ENCODE measurements at regions not wholly inside any gene's neighbourhood (a gene's known extent, or its start where the extent isn't known, plus 50 kb on each side); places are given as distances from the start of the nearest gene placed in this dataset.

GRCh38 chr7:149570784-149571183 is 73.2 kb upstream of the ZNF746 start:
- H4K20me1 ChIP-seq (ENCODE audit: insufficient read depth, low read length): no peaks in the 10 kb centered on the region
- no peak for DNase-seq
- peaks cover 32% of the 10 kb centered on the region for H3K79me2 ChIP-seq (ENCODE audit: insufficient read depth, low read length)

GRCh38 chr7:149569726-149570422 is 72.3 kb upstream of the ZNF746 start:
- DNase-seq: no peak
- peaks cover 34% of the 10 kb centered on the region for H3K79me2 ChIP-seq (ENCODE audit: insufficient read depth, low read length)
- H3K9me3 ChIP-seq (ENCODE audit: insufficient read depth, low read length, severe bottlenecking): peaks cover 21% of the 10 kb centered on the region
- H3K36me3 ChIP-seq (ENCODE audit: insufficient read depth, low read length): peaks cover 57% of the 10 kb centered on the region
- H3K4me3 ChIP-seq (ENCODE audit: low read depth in 1 of 2, low read length in 2 of 2): no peak overlapping the region
- H4K20me1 ChIP-seq (ENCODE audit: insufficient read depth, low read length): no peaks in the 10 kb centered on the region
- TF ChIP-seq CTCF (IDR thresholded peaks at IDR 0.05; ENCODE audit: borderline replicate concordance, extremely low read depth, low read length, poor library complexity, severe bottlenecking): no peak
- TF ChIP-seq EZH2 (IDR thresholded peaks at IDR 0.05; ENCODE audit: borderline replicate concordance, low read depth, low read length, severe bottlenecking): no peak
- no peak for ATAC-seq (ENCODE audit: insufficient read depth, low read depth)
- H3K4me1 ChIP-seq (ENCODE audit: insufficient read depth, low read length): no peaks in the 10 kb centered on the region
- no peak overlapping the region for H3K4me2 ChIP-seq (ENCODE audit: insufficient read depth, low read length)
- no peaks in the 10 kb centered on the region for H3K27me3 ChIP-seq (ENCODE audit: insufficient read depth, low read length, poor library complexity)
- no peak overlapping the region for H2AFZ ChIP-seq (ENCODE audit: low read depth, low read length)
- no peak overlapping the region for H3K27ac ChIP-seq (ENCODE audit: low read length)
- H3K9ac ChIP-seq (ENCODE audit: low read depth, low read length): no peak overlapping the region

More at GRCh38 chr7:149570784-149571183, 73.2 kb upstream of the ZNF746 start:
- no peak overlapping the region for H2AFZ ChIP-seq (ENCODE audit: low read depth, low read length)
- ATAC-seq (ENCODE audit: insufficient read depth, low read depth): no peak
- H3K4me3 ChIP-seq (ENCODE audit: low read depth in 1 of 2, low read length in 2 of 2): no peak overlapping the region
- no peaks in the 10 kb centered on the region for H3K4me1 ChIP-seq (ENCODE audit: insufficient read depth, low read length)
- no peak overlapping the region for H3K9ac ChIP-seq (ENCODE audit: low read depth, low read length)
- H3K9me3 ChIP-seq (ENCODE audit: insufficient read depth, low read length, severe bottlenecking): peaks cover 21% of the 10 kb centered on the region
- H3K27ac ChIP-seq (ENCODE audit: low read length): no peak overlapping the region
- H3K4me2 ChIP-seq (ENCODE audit: insufficient read depth, low read length): no peak overlapping the region
- TF ChIP-seq EZH2 (IDR thresholded peaks at IDR 0.05; ENCODE audit: borderline replicate concordance, low read depth, low read length, severe bottlenecking): no peak
- TF ChIP-seq CTCF (IDR thresholded peaks at IDR 0.05; ENCODE audit: borderline replicate concordance, extremely low read depth, low read length, poor library complexity, severe bottlenecking): no peak
- no peaks in the 10 kb centered on the region for H3K27me3 ChIP-seq (ENCODE audit: insufficient read depth, low read length, poor library complexity)
- H3K36me3 ChIP-seq (ENCODE audit: insufficient read depth, low read length): peaks cover 48% of the 10 kb centered on the region

- DNase-seq: no peak
- H3K9me3 ChIP-seq (ENCODE audit: insufficient read depth, low read length, severe bottlenecking): peaks cover 21% of the 10 kb centered on the region
These were observed 71.6 kb upstream of the ZNF746 start for GRCh38 chr7:149569025-149569725.

More at GRCh38 chr7:149569025-149569725, 71.6 kb upstream of the ZNF746 start:
- ATAC-seq (ENCODE audit: insufficient read depth, low read depth): no peak
- Histone ChIP-seq H3K4me2 (ENCODE audit: insufficient read depth, low read length) (no peak overlapping the region), H3K79me2 (ENCODE audit: insufficient read depth, low read length) (peaks cover 36% of the 10 kb centered on the region), H3K36me3 (ENCODE audit: insufficient read depth, low read length) (peaks cover 64% of the 10 kb centered on the region), H2AFZ (ENCODE audit: low read depth, low read length) (no peak overlapping the region), H3K27ac (ENCODE audit: low read length) (no peak overlapping the region), H3K27me3 (ENCODE audit: insufficient read depth, low read length, poor library complexity) (no peaks in the 10 kb centered on the region), H3K4me3 (ENCODE audit: low read depth in 1 of 2, low read length in 2 of 2) (no peak overlapping the region), H3K9ac (ENCODE audit: low read depth, low read length) (no peak overlapping the region), H4K20me1 (ENCODE audit: insufficient read depth, low read length) (no peaks in the 10 kb centered on the region), H3K4me1 (ENCODE audit: insufficient read depth, low read length) (no peaks in the 10 kb centered on the region)
- TF ChIP-seq CTCF (IDR thresholded peaks at IDR 0.05; ENCODE audit: borderline replicate concordance, extremely low read depth, low read length, poor library complexity, severe bottlenecking) (no peak), EZH2 (IDR thresholded peaks at IDR 0.05; ENCODE audit: borderline replicate concordance, low read depth, low read length, severe bottlenecking) (no peak)

Data from DND-41 (cell line).